Body of pancreas (tissue), 4 donors: ENCODE measurements at regions not wholly inside any gene's neighbourhood (a gene's known extent, or its start where the extent isn't known, plus 50 kb on each side); places are given as distances from the start of the nearest gene placed in this dataset.

Experiments
- POLR2A ChIP-seq, 3 donors: fragments of 450-650 bp; IDR thresholded peaks; one replicate each; pipeline ENCODE4 v1.6.1; 2016; ENCODE audit warnings: antibody characterized with exemption in 3 of 3, mild to moderate bottlenecking in 2 of 3
- TF ChIP-seq, protein P1 (sequence below), 7 experiments: fragments of 450-650 bp in 4 of 7; fragments of 200-600 bp in 3 of 7; sonication (generic) in 3 of 7; IDR thresholded peaks; one replicate each; pipeline ENCODE4 v1.5.1; 2016 to 2019; ENCODE audit warnings: antibody characterized with exemption in 7 of 7

DNA sequence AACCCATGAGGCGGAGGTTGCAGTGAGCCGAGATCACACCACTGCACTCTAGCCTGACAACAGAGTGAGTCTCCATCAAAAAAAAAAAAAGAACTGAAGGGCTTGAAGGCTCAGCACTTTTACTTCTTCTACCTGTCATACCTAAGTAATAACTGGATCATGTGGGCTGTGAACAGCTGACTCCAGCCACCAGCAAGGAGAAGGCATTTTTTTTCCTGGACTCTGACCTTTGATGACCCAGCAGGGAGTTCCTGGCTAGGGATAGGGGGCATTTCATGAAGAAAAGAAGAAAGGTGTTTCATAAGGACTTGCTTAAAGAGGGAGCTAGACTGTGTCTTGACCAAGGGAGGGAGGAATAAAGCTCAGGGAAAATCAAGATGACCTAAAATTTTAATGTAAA is 266.0 kb downstream of the ZNF621 start:
- TF ChIP-seq, protein P1, sequence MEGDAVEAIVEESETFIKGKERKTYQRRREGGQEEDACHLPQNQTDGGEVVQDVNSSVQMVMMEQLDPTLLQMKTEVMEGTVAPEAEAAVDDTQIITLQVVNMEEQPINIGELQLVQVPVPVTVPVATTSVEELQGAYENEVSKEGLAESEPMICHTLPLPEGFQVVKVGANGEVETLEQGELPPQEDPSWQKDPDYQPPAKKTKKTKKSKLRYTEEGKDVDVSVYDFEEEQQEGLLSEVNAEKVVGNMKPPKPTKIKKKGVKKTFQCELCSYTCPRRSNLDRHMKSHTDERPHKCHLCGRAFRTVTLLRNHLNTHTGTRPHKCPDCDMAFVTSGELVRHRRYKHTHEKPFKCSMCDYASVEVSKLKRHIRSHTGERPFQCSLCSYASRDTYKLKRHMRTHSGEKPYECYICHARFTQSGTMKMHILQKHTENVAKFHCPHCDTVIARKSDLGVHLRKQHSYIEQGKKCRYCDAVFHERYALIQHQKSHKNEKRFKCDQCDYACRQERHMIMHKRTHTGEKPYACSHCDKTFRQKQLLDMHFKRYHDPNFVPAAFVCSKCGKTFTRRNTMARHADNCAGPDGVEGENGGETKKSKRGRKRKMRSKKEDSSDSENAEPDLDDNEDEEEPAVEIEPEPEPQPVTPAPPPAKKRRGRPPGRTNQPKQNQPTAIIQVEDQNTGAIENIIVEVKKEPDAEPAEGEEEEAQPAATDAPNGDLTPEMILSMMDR (IDR thresholded peaks at IDR 0.05), result no peak
- TF ChIP-seq POLR2A (IDR thresholded peaks at IDR 0.05), result no peak
